SH-SY5Y (cell line): ENCODE measurements at regions not wholly inside any gene's neighbourhood (a gene's known extent, or its start where the extent isn't known, plus 50 kb on each side); places are given as distances from the start of the nearest gene placed in this dataset.

ENCODE experiments used
- GATA2 ChIP-seq: IDR thresholded peaks from 2 replicates; pipeline ENCODE4 v1.6.1; 2011; ENCODE audit warnings: mild to moderate bottlenecking, low read depth, low read length
- GATA3 ChIP-seq: IDR thresholded peaks from 2 replicates; pipeline ENCODE4 v1.6.1; 2011; ENCODE audit warnings: low read depth, mild to moderate bottlenecking, low read length, moderate library complexity

- TF ChIP-seq GATA2 (no peak), GATA3 (no peak)
These were observed 330.8 kb downstream of the LIG4 start for GRCh38 chr13:107884564-107884963.
